BJ (cell line): ENCODE measurements at regions not wholly inside any gene's neighbourhood (a gene's known extent, or its start where the extent isn't known, plus 50 kb on each side); places are given as distances from the start of the nearest gene placed in this dataset.

Source experiments
- CTCF ChIA-PET: fragments of 350-600 bp; formaldehyde crosslinking; extraction: SDS; loops from one replicate; lab custom pipeline; 2021; ENCODE audit warnings: antibody characterized with exemption, inconsistent platforms; lab: Yijun Ruan, JAX
- POLR2A ChIA-PET: fragments of 300-600 bp; sonication (Branson Sonifier 250); formaldehyde crosslinking; extraction: SDS; loops from one replicate; lab custom pipeline; 2021; ENCODE audit warnings: antibody characterized with exemption; lab: Charles Lee
- DNase-seq: peaks from one replicate; pipeline ENCODE4 v3.0.0-alpha.2; 2011; ENCODE audit warnings: low read depth
- H3K27me3 ChIP-seq: 2 replicates; pipeline ENCODE4 v1.6.0; 2011; ENCODE audit warnings: low read length; ENCODE audit not compliant: control insufficient read depth, insufficient read depth
- H3K36me3 ChIP-seq: 2 replicates; pipeline ENCODE4 v1.5.1; 2011; ENCODE audit warnings: low read length; ENCODE audit not compliant: control insufficient read depth, insufficient read depth
- H3K4me3 ChIP-seq: 2 replicates; pipeline ENCODE4 v1.5.1; 2011; ENCODE audit warnings: low read depth, mild to moderate bottlenecking, control low read depth, low read length
- TF ChIP-seq, protein P1 (sequence below): IDR thresholded peaks from 2 replicates; pipeline ENCODE4 v1.5.1; 2011; ENCODE audit warnings: low read depth, mild to moderate bottlenecking, control low read depth, inconsistent platforms, low read length, moderate library complexity; ENCODE audit not compliant: insufficient read depth

DNA sequence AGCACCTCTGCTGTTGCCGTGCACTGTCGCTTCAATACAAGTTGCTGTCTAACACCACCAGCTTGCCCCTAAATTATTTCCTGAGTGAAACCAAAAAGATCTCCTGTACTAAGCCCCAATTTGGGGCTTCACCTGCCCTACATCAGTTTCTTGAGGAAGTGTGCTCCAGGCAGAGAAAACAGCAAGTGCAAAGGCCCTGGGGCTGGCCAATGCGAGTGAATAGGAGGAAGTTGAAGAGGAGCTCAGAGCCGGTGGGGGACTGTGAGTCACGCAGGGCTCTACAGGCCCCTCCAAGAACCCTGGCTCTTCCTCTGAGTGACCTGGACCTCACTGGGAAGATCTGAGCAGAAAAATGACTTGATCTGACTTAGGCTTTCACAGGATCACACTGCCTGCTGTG, 117.2 kb downstream of the IPO8 start:
- POLR2A ChIA-PET = no interaction called here
- CTCF ChIA-PET = no interaction called here
- no peaks in the 10 kb centered on the region for H3K27me3 ChIP-seq

DNA sequence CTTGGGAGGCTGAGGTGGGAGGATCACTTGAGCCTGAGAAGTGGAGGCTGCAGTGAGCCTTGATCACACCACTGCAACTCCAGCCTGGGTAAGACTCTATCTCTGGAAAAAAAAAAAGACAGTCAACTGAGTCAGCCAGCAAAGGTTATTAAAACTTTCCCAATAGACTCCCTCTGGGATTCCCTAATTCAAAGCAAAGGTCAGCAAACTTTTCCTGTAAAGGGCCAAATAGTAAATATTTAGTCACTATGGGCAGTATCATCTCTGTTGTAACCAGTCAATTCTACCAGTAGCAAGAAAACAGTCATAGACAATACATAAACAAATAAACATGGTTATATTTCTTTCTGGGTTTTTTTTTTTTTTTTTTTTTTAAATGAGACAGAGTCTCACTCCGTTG, 122.5 kb downstream of the IPO8 start:
- POLR2A ChIA-PET = interaction anchor here (0.6 kb wide), 1 partner anchor 19 kb away, joined by 7 read pairs; no protein-coding TSS in a partner anchor
- DNase-seq = no peak
- CTCF ChIA-PET = no interaction called here

More for the DNA sequence above, 117.2 kb downstream of the IPO8 start:
- no peak for DNase-seq
- TF ChIP-seq, protein P1, sequence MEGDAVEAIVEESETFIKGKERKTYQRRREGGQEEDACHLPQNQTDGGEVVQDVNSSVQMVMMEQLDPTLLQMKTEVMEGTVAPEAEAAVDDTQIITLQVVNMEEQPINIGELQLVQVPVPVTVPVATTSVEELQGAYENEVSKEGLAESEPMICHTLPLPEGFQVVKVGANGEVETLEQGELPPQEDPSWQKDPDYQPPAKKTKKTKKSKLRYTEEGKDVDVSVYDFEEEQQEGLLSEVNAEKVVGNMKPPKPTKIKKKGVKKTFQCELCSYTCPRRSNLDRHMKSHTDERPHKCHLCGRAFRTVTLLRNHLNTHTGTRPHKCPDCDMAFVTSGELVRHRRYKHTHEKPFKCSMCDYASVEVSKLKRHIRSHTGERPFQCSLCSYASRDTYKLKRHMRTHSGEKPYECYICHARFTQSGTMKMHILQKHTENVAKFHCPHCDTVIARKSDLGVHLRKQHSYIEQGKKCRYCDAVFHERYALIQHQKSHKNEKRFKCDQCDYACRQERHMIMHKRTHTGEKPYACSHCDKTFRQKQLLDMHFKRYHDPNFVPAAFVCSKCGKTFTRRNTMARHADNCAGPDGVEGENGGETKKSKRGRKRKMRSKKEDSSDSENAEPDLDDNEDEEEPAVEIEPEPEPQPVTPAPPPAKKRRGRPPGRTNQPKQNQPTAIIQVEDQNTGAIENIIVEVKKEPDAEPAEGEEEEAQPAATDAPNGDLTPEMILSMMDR = no peak
- Histone ChIP-seq H3K4me3 (no peak overlapping the region), H3K36me3 (no peaks in the 10 kb centered on the region)

DNA sequence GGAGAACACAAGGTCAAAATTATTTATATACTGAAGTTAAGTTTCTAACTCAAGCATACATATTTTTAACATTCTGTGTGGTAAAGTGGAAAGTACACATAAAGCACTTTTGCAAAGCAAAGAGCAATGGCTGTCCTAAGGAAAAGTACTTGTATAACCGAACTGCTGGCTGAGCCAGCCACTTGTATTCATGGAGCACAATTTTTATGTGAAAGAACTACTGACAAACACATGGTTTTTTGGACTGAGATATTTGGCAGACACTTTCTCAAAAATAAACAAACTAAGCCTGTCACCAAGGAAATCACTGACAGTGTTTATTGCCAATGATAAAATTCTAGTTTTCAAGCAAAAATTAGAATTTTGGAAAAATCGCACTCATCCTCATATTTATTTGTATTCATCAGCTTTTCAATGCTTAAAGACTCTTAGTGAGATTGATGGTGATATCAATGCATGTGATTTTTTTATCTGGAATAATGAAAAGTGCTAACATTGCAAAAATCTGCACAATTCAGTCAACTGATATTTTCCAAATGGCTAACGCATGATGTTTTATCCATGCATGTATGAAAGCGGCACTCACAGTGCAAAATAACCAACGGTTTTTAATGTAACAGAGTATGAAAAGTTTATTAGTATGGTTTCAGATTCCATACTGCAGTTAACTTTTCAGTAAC, 125.3 kb downstream of the IPO8 start:
- ChIA-PET CTCF (no interaction called here), POLR2A (no interaction called here)
- H3K36me3 ChIP-seq = no peaks in the 10 kb centered on the region
- no peaks in the 10 kb centered on the region for H3K27me3 ChIP-seq
- no peak for DNase-seq
- TF ChIP-seq, protein P1 = no peak
- H3K4me3 ChIP-seq = no peak overlapping the region

More for the DNA sequence above, 122.5 kb downstream of the IPO8 start:
- TF ChIP-seq, protein P1 = no peak
- Histone ChIP-seq H3K36me3 (no peaks in the 10 kb centered on the region), H3K27me3 (no peaks in the 10 kb centered on the region), H3K4me3 (no peak overlapping the region)

DNA sequence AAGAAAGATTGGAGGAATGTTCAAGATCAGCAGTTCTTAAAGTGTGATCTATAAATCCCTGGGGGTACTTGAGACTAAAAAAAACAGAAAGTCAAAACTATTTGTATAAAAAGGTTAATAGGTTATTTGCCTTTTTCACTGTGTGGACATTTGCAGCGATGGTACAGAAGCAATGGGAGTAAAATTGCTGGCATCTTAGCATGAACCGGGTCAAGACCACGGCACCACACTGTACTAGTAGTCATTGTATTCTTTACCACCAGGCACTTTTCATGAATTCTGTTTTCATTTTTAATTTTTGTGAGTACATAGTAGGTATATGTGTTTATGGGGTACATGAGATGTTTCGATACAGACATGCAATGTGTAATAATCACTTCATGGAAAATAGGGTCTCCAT, 126.2 kb downstream of the IPO8 start:
- Histone ChIP-seq H3K4me3 (no peak overlapping the region), H3K27me3 (no peaks in the 10 kb centered on the region; the same call in 1 of the 2 replicates), H3K36me3 (no peaks in the 10 kb centered on the region)
- CTCF ChIA-PET = no interaction called here
- POLR2A ChIA-PET = no interaction called here
- no peak for DNase-seq
- TF ChIP-seq, protein P1 = no peak

DNA sequence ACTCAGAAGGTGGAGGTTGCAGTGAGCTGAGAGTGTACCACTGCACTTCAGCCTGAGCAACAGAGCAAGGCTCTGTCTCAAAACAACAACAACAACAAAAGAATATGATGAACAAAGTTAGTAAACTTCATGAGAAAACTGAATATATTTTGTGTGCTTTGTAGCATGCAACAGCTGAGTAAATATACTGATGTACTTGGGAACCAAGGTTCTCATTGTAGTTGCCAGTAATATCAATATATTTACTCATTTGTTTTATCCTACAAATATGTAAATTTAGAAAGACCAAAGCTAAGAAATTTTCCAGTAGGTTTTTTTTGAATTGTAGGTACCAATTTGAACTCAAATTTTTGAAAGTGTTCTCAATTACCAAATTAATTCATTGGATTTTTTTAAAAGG, 127.2 kb downstream of the IPO8 start:
- H3K4me3 ChIP-seq = no peak overlapping the region
- ChIA-PET CTCF (no interaction called here), POLR2A (no interaction called here)
- no peak for DNase-seq
- TF ChIP-seq, protein P1 = no peak
- no peaks in the 10 kb centered on the region; the same call in 1 of the 2 replicates for H3K27me3 ChIP-seq
- no peaks in the 10 kb centered on the region for H3K36me3 ChIP-seq
